ENCODE measurements at regions not wholly inside any gene's neighbourhood (a gene's known extent, or its start where the extent isn't known, plus 50 kb on each side); places are given as distances from the start of the nearest gene placed in this dataset.
"Not testable (repeated sequence)": the region's sequence is repeated elsewhere in the genome, so short reads cannot be mapped to it uniquely, and the experiment has no call there.

GRCh38 chr18:1294229-1294628, 389.6 kb downstream of the ADCYAP1 start:
- DNase-seq = no peak

- DNase-seq = no peak
These were observed 391.6 kb downstream of the ADCYAP1 start for GRCh38 chr18:1296237-1296636.

GRCh38 chr18:1302861-1303260, 398.2 kb downstream of the ADCYAP1 start:
- no peak for DNase-seq

- DNase-seq = no peak
These were observed 399.8 kb downstream of the ADCYAP1 start for GRCh38 chr18:1304392-1304992.

GRCh38 chr18:1306641-1307040, 402.0 kb downstream of the ADCYAP1 start:
- no peak for DNase-seq

- DNase-seq = no peak
These were observed 404.0 kb downstream of the ADCYAP1 start for GRCh38 chr18:1308686-1309085.

GRCh38 chr18:1311376-1311775, 406.7 kb downstream of the ADCYAP1 start:
- no peak for DNase-seq

- not testable (repeated sequence) for DNase-seq
These were observed 430.7 kb downstream of the ADCYAP1 start for GRCh38 chr18:1335345-1335744.

- DNase-seq = no peak
These were observed 446.3 kb downstream of the ADCYAP1 start for GRCh38 chr18:1350931-1351450.

- no peak for DNase-seq
These were observed 448.4 kb downstream of the ADCYAP1 start for GRCh38 chr18:1353025-1353424.

GRCh38 chr18:1357724-1358123, 453.1 kb downstream of the ADCYAP1 start:
- no peak for DNase-seq

GRCh38 chr18:1361936-1362335, 457.3 kb downstream of the ADCYAP1 start:
- DNase-seq = no peak

GRCh38 chr18:1370552-1370951, 465.9 kb downstream of the ADCYAP1 start:
- DNase-seq = no peak

GRCh38 chr18:1371724-1372123, 467.1 kb downstream of the ADCYAP1 start:
- DNase-seq = no peak

- DNase-seq = no peak
These were observed 478.8 kb downstream of the ADCYAP1 start for GRCh38 chr18:1383465-1383864.

- DNase-seq = not testable (repeated sequence)
These were observed 483.8 kb downstream of the ADCYAP1 start for GRCh38 chr18:1388468-1388867.

GRCh38 chr18:1392046-1392445, 487.4 kb downstream of the ADCYAP1 start:
- DNase-seq = no peak

GRCh38 chr18:1392865-1393734, 488.4 kb downstream of the ADCYAP1 start:
- DNase-seq = no peak

- no peak for DNase-seq
These were observed 489.3 kb downstream of the ADCYAP1 start for GRCh38 chr18:1393929-1394328.

- no peak for DNase-seq
These were observed 489.8 kb downstream of the ADCYAP1 start for GRCh38 chr18:1394426-1394825.

- no peak for DNase-seq
These were observed 490.3 kb downstream of the ADCYAP1 start for GRCh38 chr18:1394966-1395365.

- no peak for DNase-seq
These were observed 503.7 kb downstream of the ADCYAP1 start for GRCh38 chr18:1408376-1408775.

GRCh38 chr18:1412655-1413322, 508.1 kb downstream of the ADCYAP1 start:
- DNase-seq = no peak
